ENCODE measurements at regions not wholly inside any gene's neighbourhood (a gene's known extent, or its start where the extent isn't known, plus 50 kb on each side); places are given as distances from the start of the nearest gene placed in this dataset.

- no peak for TF ChIP-seq POLR2A (IDR thresholded peaks at IDR 0.05)
- no peak for TF ChIP-seq CTCF (IDR thresholded peaks at IDR 0.05)
- no peak for TF ChIP-seq EP300 (IDR thresholded peaks at IDR 0.05)
- TF ChIP-seq POLR2AphosphoS5 (IDR thresholded peaks at IDR 0.05), result no peak
Measured at GRCh38 chr5:106906199-106906598, 764.5 kb downstream of the EFNA5 start.
